ENCODE measurements at regions not wholly inside any gene's neighbourhood (a gene's known extent, or its start where the extent isn't known, plus 50 kb on each side); places are given as distances from the start of the nearest gene placed in this dataset.
"Not testable (repeated sequence)": the region's sequence is repeated elsewhere in the genome, so short reads cannot be mapped to it uniquely, and the experiment has no call there.

DNA sequence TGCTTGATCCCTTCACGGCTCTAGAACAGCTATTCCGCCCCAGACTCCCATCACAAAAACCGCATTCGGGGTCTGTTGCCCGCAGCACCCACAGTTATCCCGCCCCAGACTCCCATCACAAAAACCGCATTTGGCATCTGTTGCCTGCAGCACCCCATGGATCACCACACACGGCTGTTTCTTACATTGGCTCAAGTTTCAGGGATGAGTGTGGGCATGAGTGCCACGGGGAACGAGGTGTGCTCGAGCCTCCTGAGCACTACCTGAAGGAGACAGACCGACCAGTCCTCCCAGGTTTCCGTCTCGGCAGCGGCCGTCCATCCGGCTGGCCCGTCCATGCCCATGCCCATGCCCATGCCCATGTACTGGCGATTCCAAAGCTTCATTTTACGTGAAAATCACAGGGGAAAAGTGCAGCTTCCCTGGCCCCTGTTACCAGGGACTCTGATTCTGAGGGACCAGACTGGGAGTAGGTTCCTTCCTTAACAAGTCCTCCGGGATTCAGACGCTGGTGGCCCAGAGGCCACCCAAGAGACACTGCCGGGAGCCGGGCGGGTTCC is 66.4 kb upstream of the INSIG1 start:
- no peak for DNase-seq

DNA sequence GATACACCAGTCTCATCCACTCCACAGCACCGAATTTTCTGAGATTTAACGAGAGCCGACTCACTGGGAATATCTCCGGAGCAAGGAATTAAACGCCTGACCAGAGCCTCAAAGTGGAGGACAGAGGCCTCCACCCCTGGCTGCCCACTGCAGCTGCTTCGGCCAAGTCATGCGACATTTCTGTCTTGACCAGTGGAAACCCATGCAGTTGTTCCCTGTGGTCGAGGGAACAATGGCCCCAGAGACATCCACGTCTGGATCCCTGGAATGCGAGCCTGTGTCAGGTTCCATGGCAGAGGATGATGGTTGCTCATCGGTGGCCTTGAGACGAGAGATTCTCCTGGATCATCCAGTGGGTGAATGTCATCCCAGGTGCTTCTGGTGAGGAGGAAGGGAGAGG is 65.7 kb upstream of the INSIG1 start:
- DNase-seq = no peak

DNA sequence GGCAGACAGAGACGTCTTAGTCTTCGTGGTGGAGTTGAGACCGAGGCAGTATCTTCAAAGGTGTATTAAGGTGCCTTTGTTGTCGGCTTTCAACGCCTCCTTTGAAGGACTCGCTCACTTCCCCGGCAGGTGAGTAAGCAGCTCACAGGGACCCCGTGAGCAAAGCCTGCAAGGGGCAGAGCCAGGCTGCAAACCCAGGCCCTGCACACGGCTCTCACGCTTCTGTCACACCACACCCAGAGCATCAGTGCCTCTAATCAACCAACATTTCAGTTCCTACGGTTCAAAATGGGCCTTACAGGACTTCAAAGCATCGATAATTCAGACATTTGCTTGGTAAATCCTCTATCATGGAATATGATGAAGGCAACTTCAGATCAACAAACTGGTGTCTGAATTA is 64.8 kb upstream of the INSIG1 start:
- DNase-seq = no peak

GRCh38 chr7:155233311-155234157 is 64.1 kb upstream of the INSIG1 start:
- no peak for DNase-seq

GRCh38 chr7:155234158-155234492 is 63.6 kb upstream of the INSIG1 start:
- DNase-seq = no peak

GRCh38 chr7:155234950-155235789 is 62.5 kb upstream of the INSIG1 start:
- DNase-seq = peak; percentile 52

GRCh38 chr7:155236386-155236785 is 61.3 kb upstream of the INSIG1 start:
- no peak for DNase-seq

- DNase-seq = no peak
These were observed 60.4 kb upstream of the INSIG1 start for GRCh38 chr7:155237297-155237696.

- no peak for DNase-seq
These were observed 59.9 kb upstream of the INSIG1 start for GRCh38 chr7:155237730-155238129.

- not testable (repeated sequence) for DNase-seq
These were observed 58.1 kb upstream of the INSIG1 start for GRCh38 chr7:155239431-155240087.

GRCh38 chr7:155244675-155245074 is 53.0 kb upstream of the INSIG1 start:
- DNase-seq = no peak

DNA sequence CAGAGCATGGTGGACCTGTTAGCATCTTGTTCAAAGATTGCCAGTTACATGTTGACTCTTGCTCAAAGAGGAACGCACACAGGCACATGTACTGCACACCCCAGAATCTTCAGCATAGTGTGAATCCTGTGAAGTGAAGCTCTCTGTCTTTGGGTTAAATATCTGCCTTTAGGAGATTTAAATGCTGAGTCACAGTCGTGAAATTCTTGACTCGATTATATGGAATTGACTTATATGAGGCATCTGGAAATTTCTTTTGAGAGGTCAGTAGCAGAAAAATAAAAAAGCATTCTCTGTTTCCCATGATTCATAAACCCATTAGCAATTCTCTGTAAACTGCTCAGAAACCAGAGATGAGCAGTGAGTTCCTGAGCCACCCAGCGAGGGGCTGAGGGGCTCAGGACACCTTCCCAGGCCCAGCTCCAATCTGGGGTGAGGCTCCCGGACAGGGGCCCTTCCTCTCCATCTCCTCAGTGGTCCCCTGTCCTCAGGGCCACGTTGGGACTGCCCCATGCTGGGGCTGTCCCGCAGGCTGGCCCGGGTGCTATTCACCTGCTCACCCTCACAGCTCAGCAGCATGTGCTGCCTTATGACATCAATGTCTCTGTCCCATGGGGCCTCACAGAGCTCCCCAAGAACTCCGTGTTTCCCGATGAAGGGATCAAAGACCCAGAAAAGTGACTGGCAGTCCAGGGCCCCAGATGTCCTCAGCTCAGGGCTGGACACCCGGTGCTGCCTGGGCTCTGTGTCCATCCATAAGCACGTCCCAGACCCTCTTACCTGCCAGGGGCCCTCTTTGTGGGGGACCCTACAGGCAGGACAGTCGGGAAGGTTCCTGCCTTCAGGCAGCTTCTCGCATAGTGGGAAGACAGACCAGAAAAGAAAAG is 50.0 kb upstream of the INSIG1 start:
- no peak for DNase-seq

Measured in kidney glomerular epithelial cell (primary cell).